GM21528 (cell line): ENCODE measurements at regions not wholly inside any gene's neighbourhood (a gene's known extent, or its start where the extent isn't known, plus 50 kb on each side); places are given as distances from the start of the nearest gene placed in this dataset.

Experiments used
- ATAC-seq: cut with Tn5 transposase; IDR thresholded peaks from one replicate; pipeline ENCODE4 v1.9.1; 2021; ENCODE audit warnings: mild to moderate bottlenecking, moderate library complexity; ENCODE audit not compliant: unreplicated experiment, low FRiP score

DNA sequence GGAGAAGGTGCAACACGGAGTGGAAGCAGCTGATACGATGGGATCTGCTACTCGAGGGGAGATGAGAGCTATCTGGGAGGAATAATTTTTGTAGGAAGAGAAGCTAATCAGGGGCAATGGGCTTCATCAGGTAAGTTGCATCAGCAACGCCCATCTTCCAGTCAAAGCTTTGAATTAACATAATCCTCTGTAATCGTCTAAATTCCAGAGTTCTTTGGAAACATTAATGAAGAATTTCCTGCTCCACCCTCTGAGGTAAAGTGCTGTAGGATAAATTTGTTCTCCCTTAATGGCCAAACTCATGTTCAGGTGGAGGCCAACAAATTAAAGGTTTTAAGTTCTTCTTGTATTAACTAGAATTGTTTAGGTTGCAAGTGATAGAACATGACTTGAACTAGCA is 94.0 kb upstream of the KAZN start:
- ATAC-seq = no peak

DNA sequence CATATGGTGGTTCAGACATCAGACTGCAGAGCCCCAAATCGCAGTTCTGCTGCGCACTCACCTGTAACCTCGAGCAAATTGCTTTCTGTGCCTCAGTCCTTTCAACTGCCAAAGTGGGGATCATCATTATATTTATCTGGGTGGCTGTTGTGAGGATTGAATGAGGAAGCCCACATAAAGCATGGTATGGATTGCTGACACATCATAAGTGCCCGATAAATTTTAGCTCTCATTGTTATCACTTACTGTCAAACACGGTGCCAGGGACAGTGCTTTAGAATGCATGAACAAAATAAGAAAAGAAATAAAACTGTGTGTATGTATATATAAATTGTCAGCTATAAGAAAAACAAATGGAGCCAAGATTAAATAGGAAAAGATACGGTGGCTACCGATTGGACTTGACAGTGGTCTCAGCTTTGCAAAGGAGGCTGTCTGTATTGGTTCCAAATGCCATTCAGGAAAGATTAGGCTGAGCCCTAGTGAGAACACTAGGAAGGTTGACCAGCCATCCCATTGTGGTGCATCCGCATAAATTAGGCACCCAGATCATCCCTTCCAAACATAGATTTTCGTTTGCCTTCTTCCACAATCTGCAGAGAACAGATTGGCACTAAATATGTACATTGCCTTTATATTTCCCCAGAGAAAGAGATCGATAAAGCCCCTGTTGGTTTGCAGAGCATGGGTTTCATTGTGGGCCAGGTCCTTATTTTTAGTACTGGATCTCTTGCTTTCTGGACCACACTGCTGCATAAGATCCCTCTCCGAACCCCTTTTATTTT is 91.8 kb upstream of the KAZN start:
- ATAC-seq = no peak

DNA sequence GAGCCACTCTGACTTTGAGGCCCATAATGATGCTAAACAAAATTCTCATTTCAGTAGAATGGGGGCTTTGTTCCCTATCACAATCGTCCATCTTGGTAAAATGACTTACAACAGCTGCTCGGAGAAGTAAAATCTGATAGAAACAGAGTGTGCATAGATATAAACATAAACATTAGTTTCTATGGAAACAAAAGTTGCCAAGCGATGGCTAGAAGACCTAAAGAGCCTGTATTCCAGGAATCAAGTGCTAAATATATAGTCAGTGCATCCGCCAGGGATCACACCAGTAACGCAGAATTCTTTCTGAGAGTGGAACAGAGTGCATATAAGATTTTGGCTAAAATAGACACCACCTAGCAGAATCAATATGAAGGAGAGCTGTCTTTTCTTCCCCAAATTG is 91.2 kb upstream of the KAZN start:
- ATAC-seq = no peak

DNA sequence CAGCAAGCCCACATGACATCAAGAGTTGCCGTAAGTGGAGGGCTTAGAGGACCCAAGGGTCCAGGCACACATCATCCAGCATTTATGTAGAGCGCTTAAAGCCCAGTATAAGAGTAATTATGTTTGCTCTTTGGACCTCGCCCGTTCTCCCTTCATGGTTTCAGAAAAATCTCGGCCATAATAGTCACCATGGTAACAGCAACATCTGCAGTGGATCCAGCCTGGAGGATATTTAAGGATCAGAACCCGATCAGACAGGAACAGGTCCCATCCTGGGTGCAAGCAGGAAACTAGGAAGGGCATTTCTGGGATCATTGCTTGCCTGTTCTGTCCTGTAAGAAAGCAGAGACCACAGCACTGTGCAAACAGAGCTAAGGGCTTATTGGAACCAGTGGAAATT is 89.9 kb upstream of the KAZN start:
- no peak for ATAC-seq

DNA sequence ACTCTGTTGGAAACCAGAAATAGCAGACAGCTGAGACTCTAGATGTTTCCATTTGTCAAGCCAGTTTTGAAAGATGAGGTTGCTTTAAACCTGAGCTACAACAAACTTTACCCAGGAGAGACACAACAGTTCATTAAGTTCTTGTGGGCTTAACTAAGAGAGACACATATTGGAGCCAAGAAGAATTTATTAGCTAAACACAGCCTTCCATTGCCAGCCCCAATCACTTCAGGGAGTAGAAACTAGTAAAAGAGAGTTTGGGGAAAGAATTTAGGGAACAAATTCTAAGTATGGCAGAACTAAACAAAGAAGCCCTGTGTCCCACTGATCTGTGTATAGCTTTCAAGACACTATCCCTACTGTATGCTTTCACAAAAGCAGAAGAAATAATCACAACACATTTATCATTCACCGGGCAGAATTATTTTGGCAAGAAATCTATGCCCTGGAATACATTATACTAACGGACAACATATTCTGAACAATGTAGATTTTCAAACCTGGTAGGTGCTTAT is 87.3 kb upstream of the KAZN start:
- ATAC-seq = no peak

DNA sequence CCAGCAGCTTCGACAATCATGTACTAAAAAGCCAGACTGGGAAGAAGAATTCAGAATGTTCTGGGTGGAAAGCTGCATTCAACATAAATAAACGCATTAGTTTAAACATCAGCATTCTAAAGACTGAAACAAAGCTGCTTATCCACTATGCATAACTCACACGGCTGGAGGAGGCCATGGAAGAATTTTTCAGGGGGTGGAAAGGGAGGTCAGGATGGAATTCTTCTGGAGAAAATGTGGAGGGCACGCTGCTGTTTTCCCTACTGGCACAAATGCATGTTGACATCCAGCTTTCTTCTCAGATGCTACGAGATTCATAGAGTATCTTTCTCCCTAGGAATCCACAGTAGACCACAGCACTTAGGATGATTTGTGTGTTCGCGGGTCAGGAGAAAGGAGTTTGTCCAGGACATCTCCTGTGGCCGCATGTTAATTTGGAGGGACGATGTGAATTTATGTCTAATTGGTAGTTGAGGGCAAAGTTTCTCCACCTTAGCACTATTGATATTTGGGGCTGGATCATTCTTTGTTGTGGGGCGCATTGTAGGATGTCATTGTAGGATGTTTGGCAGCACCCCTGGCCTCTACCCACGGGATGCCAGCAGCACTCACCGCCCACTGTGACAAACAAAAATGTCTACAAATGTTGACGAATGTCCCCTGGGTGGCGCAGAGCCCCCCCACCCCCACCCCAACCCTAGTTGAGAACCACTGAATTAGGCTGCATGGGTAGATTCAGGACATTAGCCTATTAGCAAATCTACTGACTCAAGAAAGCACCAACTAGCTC is 86.5 kb upstream of the KAZN start:
- no peak for ATAC-seq

DNA sequence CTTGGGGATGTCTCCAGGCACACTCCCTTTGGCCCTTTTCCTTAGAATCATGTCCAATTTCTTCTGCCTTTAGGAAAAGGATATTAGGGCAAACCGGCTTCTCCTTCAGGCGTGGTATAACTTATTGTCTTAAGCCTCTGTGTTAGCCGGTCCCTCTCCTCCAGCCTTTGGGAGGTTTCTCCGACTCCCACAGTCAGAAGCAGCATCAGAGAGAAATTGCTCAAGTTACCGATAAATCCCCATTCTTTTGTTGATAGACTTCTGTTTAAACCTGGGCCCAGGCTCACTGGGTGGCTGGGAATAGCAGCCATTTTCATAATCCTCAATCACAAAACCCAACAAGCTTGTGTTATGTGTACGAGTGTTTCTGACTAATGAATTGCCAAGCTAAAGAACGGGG is 85.4 kb upstream of the KAZN start:
- ATAC-seq = no peak

DNA sequence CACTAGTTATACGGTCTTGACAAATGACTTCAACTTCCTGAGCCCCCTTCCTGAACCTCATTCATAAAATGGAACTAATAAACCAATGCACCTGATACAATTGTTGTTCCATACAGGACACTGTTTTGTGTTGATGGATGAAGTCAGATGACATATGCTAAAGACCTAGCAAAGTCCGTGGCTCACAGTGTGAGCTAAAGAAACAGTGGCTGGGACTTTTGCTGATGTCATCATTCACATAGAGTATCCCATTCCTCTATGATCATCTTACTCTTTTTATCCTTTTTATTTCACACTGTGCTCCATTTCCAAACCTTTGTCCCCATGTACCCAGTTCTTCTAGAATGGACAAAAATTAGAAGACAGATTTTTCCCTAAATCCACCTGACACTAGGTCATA is 83.7 kb upstream of the KAZN start:
- ATAC-seq = no peak

DNA sequence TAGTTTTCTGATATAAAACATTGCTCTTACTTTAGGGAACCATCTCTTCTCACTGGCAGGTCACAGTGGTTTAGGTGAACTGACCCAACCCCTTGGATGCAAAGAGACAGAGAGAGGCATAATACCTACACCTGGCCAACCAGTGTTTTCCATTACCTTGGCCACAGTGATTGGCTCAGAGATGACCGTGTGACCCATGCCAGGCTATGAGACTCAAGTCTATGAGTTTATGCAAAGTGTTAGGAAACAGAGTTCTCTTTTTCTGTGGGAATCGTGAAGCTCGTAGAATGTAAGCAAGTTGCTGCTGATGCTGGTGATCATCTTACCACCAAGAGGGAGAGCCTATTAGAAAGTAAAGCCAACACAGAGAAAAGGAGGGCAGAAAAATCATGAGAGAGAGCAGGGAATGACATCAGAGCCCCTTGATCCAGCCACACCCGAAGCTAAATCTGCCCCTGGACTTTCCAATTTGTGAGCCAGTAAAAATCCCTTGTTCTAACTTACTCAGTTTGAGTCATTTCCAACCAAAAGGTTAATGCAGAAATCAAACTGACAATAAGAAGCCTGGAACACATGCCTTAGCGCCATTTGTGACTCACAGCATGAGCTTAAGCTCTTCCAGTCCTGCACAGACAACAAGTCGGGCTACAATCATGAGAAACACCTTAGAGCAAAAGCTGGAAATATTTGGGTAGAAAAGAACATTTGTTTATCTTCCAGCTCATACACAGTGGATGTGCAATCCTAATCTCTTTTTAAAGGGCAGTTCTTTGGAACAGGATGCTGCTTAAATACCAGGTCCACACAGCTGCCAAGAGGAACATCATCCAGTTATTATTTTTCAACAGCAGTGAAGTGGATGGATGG is 81.3 kb upstream of the KAZN start:
- no peak for ATAC-seq

DNA sequence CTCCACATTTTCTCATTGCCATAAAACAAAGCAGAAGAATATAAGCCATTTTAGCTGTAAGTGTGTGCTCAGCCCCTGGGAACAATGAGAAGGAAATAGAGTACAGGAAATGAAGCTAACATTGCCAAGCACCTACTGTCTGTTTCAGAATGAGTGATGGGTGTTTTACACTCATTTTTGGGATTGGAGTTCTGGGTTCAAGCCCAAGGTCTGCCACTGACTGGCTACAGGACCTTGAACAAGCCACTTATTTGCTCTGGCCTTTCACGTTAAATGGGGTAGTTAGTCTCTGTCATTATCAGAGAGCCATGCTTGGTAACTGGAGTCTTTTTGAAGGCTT is 80.7 kb upstream of the KAZN start:
- ATAC-seq = no peak

DNA sequence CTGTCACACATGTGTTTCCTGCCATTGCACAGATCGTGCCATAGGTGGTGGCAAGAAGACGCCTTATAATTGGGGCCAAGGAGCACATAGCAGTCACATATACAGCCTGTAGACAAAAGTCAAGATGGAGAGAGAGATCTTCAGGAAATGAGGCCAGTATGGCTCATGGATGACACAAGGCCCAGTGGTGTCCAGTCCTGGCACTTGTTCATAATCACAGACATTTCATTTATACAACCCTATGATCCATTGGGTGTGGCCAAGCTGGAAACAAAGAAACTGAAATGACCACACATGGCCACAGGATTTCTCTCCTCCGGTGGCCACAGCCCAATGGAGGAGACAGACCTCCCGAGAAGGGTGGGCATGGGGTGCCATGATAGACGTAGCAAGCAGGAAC is 78.5 kb upstream of the KAZN start:
- ATAC-seq = no peak

DNA sequence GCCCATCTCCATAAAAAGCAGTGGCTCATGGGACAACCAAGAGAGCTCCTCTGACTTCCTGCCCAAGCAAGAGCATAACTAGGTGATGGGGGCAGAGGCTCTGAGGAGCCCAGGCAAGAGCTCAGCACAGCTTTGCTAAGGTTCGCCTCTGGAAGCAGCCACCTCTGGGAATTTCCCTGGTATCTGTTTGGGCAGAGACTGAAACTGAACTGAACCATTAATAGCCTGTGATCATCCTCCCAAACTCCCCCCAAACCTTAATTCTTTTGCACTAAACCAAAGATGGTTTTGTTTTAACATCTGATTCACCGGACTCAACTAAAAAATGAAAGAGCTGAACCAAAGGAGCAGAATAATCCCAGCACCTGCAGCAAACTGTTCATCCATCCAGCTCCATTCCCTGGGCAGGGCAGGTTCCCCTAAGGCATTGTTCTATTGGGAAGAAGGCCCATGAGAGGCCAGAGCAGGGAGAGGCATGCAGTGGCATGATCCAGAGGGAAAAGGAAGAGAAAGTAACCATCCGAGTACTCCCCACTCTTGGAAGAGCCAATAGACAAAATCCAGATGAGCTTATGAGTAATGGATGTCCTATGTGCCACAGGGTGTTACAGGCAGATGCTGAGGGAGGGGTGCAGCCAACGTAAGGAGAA is 77.8 kb upstream of the KAZN start:
- ATAC-seq = no peak

DNA sequence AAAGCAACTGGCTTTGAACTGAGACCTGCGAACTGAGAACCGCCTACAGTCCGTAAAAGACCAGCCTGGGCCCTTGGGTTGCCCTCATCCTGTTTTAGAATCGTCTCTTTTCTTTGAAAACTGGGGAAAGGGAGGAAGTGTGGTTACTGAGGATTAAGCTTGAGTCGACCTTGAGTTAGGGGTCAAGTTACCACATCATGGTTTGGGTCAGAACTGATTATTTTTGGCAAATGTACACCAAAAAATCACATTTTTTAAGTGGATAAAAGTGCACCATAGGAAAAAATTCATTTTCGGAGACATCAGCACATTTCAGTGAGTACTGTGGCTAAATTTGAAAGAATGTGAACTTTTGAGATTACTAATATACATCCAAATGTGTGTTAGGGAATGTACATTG is 76.9 kb upstream of the KAZN start:
- no peak for ATAC-seq

DNA sequence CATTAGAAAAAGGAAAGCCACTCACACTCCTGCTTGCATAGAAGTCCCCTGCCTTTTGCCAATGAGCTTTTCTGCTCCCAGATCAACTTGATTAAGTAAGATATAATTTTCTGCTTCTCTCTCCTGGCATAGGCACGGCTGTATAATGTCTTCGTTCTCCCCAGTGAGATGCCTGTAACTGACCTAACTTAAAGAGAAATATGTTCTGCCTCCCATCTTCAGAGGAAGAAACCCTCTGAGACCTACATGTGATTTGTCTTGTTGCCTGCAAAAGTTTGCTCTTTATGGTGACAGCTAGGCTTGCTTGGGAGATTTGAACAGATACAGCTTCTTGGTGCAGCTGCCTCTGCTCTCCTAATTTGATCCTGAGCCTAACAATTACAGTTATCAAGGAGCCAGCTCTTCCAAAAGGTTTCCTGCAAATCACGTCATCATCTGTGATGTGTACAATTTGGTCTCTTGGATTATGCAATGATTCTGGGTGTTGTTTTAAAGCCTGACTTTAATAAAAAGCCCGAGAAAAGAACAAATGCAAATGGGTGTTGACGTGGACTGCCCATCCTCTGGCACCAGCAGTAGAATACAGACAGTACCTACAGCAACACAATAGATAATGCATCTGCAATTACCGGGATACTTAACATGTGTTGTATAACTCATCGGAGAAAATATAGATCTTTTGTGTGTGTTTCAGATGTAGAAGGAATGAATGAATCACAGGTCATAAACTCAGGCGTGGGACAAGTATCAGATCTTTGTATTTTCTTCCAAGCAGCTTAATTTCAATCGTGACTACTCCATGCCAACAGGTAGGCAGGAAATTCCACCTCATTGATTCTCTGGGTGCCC is 76.2 kb upstream of the KAZN start:
- ATAC-seq = no peak

DNA sequence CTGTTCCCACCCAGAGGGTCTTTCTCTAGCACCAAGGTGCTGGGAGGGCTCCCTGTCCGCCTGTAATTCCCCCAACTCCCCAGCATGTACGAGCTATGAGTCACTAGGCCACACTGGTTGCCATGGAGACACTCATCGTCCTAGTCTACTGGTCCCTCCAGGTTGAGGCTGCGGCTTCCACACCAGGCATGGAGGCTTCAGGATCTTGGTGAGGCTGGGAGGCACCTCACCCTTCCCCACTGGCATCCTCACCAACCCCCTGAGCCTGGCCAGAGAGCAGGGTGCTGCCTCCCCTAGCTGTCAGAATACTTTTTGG is 75.6 kb upstream of the KAZN start:
- no peak for ATAC-seq

DNA sequence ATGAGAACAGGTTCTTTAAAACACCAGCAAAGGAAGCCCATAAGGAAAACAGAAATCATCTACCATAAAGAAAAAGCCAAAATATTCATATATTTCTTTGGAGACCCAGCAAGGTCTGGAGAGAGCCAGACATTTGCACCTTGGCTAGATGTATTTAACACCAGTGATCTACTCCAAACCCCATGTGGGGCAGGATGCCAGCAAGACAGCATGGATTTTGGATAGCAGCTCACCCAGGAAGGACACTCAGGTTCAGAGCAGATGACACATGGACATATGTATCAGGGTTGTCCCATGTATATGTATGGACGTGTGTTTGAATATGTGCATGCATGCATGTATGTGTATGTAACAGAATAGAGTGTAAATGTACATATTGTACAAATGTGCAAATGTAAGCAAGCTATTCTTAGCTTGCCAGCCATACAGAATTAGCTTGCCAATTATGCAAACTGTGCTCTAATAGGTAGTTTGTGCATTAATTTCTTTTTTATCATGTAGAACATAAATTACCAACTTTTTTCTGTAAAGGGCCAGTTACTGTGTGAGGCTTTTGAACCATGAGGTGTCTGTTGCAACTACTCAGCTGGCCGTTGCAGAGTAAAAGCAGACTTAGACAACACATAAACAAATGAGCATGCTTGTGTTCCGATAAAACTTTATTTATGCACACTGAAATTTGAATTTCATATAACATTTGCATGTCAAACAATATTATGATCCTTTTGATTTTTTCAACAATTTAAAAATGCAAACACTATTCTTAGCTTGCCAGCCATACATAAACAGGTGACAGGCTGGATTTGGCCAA is 73.5 kb upstream of the KAZN start:
- ATAC-seq = no peak

DNA sequence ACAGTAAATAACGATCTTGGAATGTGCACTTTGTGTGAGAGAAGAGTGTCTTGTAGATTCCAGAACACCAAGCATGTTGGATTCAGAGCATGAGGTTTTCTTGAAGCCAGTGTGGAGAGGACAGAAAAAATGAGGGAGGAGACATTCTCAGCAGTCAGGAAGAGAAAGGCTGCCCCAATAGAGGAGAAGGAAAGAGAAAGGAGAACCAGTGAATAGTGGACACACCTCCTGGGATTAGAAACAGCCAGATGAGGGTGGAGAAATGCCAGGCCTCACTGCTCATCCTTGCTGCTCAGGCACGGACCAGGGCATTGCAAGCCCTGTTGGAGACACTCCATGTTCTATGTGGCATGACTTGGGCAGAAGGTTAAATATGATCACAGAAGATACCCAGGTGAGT is 69.0 kb upstream of the KAZN start:
- ATAC-seq = no peak

DNA sequence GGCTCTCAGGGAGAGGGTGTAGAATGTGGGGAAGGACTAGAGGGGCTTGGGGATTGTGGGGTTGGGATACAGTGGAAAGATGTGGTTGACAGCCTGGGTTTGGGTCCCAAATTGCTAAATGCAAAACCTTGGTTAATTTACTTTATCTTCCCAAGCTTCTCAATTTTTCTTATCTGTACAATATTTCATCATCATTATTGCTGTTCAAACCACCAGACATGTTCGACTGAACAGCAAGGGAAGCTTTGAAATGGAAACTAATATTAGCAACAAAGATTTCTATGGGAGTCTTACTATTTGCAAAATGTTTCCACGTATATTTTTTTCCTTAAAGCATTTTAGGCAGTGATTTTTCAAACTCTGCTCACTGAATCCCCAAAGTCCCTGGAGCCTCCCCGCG is 67.0 kb upstream of the KAZN start:
- ATAC-seq = no peak
